OCI-LY7 (cell line): ENCODE measurements at regions not wholly inside any gene's neighbourhood (a gene's known extent, or its start where the extent isn't known, plus 50 kb on each side); places are given as distances from the start of the nearest gene placed in this dataset.

ENCODE experiments used
- BruUV-seq: library from RNA; stranded (reverse); fragments of 400-500 nt; replicated peaks from 2 replicates; lab custom pipeline; 2021; lab: Mats Ljungman, UMichigan
- CTCF ChIA-PET: fragments of 300-600 bp; sonication (Branson Sonifier 250); formaldehyde crosslinking; loops from one replicate; lab custom pipeline; 2022; ENCODE audit warnings: antibody characterized with exemption; ENCODE audit not compliant: unreplicated experiment; lab: Charles Lee
- POLR2A ChIA-PET: fragments of 300-600 bp; sonication (Branson Sonifier 250); formaldehyde crosslinking; loops from one replicate; lab custom pipeline; 2022; ENCODE audit warnings: antibody characterized with exemption; lab: Charles Lee
- DNase-seq: peaks from one replicate; pipeline ENCODE4 v3.0.0-alpha.2; 2015; ENCODE audit warnings: low spot score
- H2AFZ ChIP-seq: fragments of 200-600 bp; sonication (generic), shearing (Covaris generic); 2 replicates; pipeline ENCODE4 v1.6.1; 2014; ENCODE audit warnings: mild to moderate bottlenecking, antibody characterized with exemption, low read length, moderate library complexity
- H3K27ac ChIP-seq: fragments of 200-600 bp; sonication (generic); 2 replicates; pipeline ENCODE4 v1.5.1; 2014; ENCODE audit warnings: mixed run types, low read depth, mild to moderate bottlenecking, moderate library complexity, low read length, inconsistent platforms; ENCODE audit not compliant: poor library complexity, severe bottlenecking
- H3K36me3 ChIP-seq: fragments of 200-600 bp; sonication (generic); 2 replicates; pipeline ENCODE4 v1.6.1; 2014; ENCODE audit warnings: mild to moderate bottlenecking, antibody characterized with exemption, low read length, moderate library complexity, mixed read lengths; ENCODE audit not compliant: insufficient read depth
- H3K4me1 ChIP-seq: fragments of 200-600 bp; sonication (generic); 2 replicates; pipeline ENCODE4 v1.5.1; 2014; ENCODE audit warnings: mild to moderate bottlenecking, low read length; ENCODE audit not compliant: insufficient read depth, poor library complexity, severe bottlenecking
- H3K4me2 ChIP-seq: fragments of 200-600 bp; sonication (generic); 2 replicates; pipeline ENCODE4 v1.6.1; 2014; ENCODE audit warnings: mild to moderate bottlenecking, low read length
- H3K4me3 ChIP-seq: fragments of 200-600 bp; sonication (generic); 2 replicates; pipeline ENCODE4 v1.5.1; 2014; ENCODE audit warnings: mild to moderate bottlenecking, low read depth, low read length; ENCODE audit not compliant: poor library complexity, severe bottlenecking
- H3K79me2 ChIP-seq: fragments of 200-600 bp; sonication (generic); 2 replicates; pipeline ENCODE4 v1.6.1; 2016; ENCODE audit warnings: low read depth, mild to moderate bottlenecking, low read length, moderate library complexity, mixed read lengths; ENCODE audit not compliant: insufficient read depth
- H3K9me2 ChIP-seq: fragments of 200-600 bp; sonication (generic); 2 replicates; pipeline ENCODE4 v1.6.1; 2016; ENCODE audit warnings: mild to moderate bottlenecking, low read length, mixed read lengths; ENCODE audit not compliant: insufficient read depth
- H3K9me3 ChIP-seq: fragments of 200-600 bp; sonication (generic); 2 replicates; pipeline ENCODE4 v1.6.1; 2014; ENCODE audit warnings: mild to moderate bottlenecking, mixed run types, low read length, mixed read lengths
- H4K20me1 ChIP-seq: fragments of 200-600 bp; sonication (generic); 2 replicates; pipeline ENCODE4 v1.6.1; 2014; ENCODE audit warnings: mild to moderate bottlenecking, antibody characterized with exemption, low read length, moderate library complexity, mixed read lengths; ENCODE audit not compliant: insufficient read depth
- EZH2phosphoT487 ChIP-seq: fragments of 200-600 bp; sonication (generic); IDR thresholded peaks from 2 replicates; pipeline ENCODE4 v1.6.1; 2018; ENCODE audit warnings: low read depth, borderline replicate concordance, mild to moderate bottlenecking, mixed run types, antibody characterized with exemption, low read length, moderate library complexity, mixed read lengths
- intact Hi-C: fragments of 100-400 bp; cut with micrococcal nuclease; formaldehyde crosslinking; loops from one replicate; pipeline ENCODE4 v1.10.0; 2022; ENCODE audit not compliant: unreplicated experiment
- TF ChIP-seq, protein P1 (sequence below): fragments of 200-600 bp; sonication (generic); conservative IDR thresholded peaks from 2 replicates; pipeline ENCODE4 v1.5.1; 2014; ENCODE audit warnings: mild to moderate bottlenecking, antibody characterized with exemption, low read length, moderate library complexity, mixed read lengths

DNA sequence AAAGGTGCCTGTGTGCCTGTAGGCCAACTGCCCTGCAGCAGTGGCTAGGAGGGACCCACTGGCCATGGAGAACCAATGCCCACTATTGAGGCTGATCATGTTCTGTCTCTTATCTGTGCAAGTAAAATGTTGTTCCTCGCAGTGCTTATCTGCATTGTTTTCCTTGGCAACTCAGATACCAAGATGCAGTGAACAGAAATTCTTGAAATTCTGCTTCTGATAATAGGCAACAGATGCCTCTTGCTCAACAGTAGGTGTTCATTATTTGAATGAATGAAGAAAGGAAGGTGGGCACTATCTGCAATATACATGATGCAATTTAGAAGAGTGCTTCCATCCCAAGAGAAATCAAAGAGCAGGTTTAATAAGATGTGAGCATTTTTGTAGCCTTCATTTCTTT, 232.2 kb downstream of the NUAK1 start:
- H3K4me1 ChIP-seq = no peaks in the 10 kb centered on the region
- CTCF ChIA-PET = no interaction called here
- H3K4me2 ChIP-seq = no peak overlapping the region
- POLR2A ChIA-PET = no interaction called here
- intact Hi-C loops = no loop called here
- H4K20me1 ChIP-seq = no peaks in the 10 kb centered on the region
- no peaks in the 10 kb centered on the region for H3K79me2 ChIP-seq
- H3K27ac ChIP-seq = no peak overlapping the region
- TF ChIP-seq, protein P1, sequence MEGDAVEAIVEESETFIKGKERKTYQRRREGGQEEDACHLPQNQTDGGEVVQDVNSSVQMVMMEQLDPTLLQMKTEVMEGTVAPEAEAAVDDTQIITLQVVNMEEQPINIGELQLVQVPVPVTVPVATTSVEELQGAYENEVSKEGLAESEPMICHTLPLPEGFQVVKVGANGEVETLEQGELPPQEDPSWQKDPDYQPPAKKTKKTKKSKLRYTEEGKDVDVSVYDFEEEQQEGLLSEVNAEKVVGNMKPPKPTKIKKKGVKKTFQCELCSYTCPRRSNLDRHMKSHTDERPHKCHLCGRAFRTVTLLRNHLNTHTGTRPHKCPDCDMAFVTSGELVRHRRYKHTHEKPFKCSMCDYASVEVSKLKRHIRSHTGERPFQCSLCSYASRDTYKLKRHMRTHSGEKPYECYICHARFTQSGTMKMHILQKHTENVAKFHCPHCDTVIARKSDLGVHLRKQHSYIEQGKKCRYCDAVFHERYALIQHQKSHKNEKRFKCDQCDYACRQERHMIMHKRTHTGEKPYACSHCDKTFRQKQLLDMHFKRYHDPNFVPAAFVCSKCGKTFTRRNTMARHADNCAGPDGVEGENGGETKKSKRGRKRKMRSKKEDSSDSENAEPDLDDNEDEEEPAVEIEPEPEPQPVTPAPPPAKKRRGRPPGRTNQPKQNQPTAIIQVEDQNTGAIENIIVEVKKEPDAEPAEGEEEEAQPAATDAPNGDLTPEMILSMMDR = no peak
- TF ChIP-seq EZH2phosphoT487 = no peak
- H3K4me3 ChIP-seq = no peak overlapping the region
- H3K9me2 ChIP-seq = no peaks in the 10 kb centered on the region
- no peaks in the 10 kb centered on the region for H3K36me3 ChIP-seq
- DNase-seq = no peak
- H2AFZ ChIP-seq = no peak overlapping the region
- no peaks in the 10 kb centered on the region for H3K9me3 ChIP-seq
- no TSS peak for BruUV-seq

DNA sequence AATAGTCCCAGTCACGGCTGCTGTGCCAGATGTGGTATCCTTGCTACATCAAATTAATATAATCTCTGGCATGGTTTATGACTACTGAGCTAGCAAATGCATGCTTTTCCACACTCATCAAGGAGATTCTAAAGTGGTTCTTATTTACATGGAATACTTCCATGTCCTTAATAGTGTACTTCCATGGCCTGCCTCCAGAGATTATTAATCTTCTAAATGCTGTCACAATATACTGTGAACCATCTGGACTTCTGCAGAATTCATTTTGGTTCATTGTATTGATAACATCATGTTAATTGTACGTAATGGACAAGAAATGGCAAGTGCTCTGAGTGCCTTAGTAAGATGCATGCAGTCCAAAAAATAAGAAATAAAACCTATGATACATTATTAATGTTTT, 230.8 kb downstream of the NUAK1 start:
- Histone ChIP-seq H3K9me2 (no peaks in the 10 kb centered on the region), H3K4me1 (no peaks in the 10 kb centered on the region), H2AFZ (no peak overlapping the region), H3K79me2 (no peaks in the 10 kb centered on the region), H3K36me3 (no peaks in the 10 kb centered on the region), H3K4me2 (no peak overlapping the region), H4K20me1 (no peaks in the 10 kb centered on the region), H3K9me3 (no peaks in the 10 kb centered on the region), H3K4me3 (no peak overlapping the region), H3K27ac (no peak overlapping the region)
- ChIA-PET CTCF (no interaction called here), POLR2A (no interaction called here)
- intact Hi-C loops = no loop called here
- TF ChIP-seq, protein P1 = no peak
- no peak for TF ChIP-seq EZH2phosphoT487
- DNase-seq = no peak
- BruUV-seq = no TSS peak

DNA sequence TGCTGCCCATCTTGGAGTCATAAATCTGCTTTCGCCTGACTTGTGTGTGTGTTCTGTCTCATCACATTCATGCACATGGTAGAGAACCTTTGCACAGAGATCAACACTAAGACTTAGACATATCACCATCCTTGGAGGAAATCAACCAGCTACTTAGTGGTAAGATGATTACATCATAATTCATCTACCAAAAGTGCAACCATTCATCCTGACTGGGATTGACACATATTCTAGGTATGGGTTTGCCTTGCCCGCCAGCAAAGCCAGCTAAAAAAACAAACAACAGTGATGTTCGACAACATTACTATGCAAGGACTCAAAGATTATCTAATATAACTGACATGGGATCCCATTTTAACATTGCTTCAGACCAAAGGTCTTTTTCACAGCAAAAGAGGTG, 228.7 kb downstream of the NUAK1 start:
- DNase-seq = no peak
- H3K4me1 ChIP-seq = no peaks in the 10 kb centered on the region
- H4K20me1 ChIP-seq = no peaks in the 10 kb centered on the region
- H3K9me3 ChIP-seq = no peaks in the 10 kb centered on the region
- POLR2A ChIA-PET = interaction anchor here (0.6 kb wide), 1 partner anchor 22 kb away, joined by 3 read pairs; no protein-coding TSS in a partner anchor
- H3K9me2 ChIP-seq = no peaks in the 10 kb centered on the region
- H3K79me2 ChIP-seq = no peaks in the 10 kb centered on the region
- no peak overlapping the region for H3K4me2 ChIP-seq
- no peak overlapping the region for H2AFZ ChIP-seq
- no TSS peak for BruUV-seq
- H3K27ac ChIP-seq = no peak overlapping the region
- CTCF ChIA-PET = no interaction called here
- no peak overlapping the region for H3K4me3 ChIP-seq
- TF ChIP-seq, protein P1 = no peak
- no peak for TF ChIP-seq EZH2phosphoT487
- H3K36me3 ChIP-seq = no peaks in the 10 kb centered on the region
- intact Hi-C loops = no loop called here
